H9 (cell line): ENCODE measurements at regions not wholly inside any gene's neighbourhood (a gene's known extent, or its start where the extent isn't known, plus 50 kb on each side); places are given as distances from the start of the nearest gene placed in this dataset.

Experiments used
- DNase-seq: peaks from one replicate; pipeline ENCODE4 v3.0.0-alpha.2; 2017
- H2AFZ ChIP-seq: one replicate; pipeline ENCODE4 v1.6.1; 2013; ENCODE audit warnings: mild to moderate bottlenecking, low read length, control low read depth, moderate library complexity
- H2AK5ac ChIP-seq: 2 replicates; pipeline ENCODE4 v1.6.1; 2013; ENCODE audit warnings: low read length, control low read depth, mixed read lengths; ENCODE audit not compliant: insufficient read length
- H2BK120ac ChIP-seq: one replicate; pipeline ENCODE4 v1.6.1; 2013; ENCODE audit warnings: low read depth, mild to moderate bottlenecking, low read length, control low read depth, inconsistent platforms; ENCODE audit not compliant: poor library complexity, severe bottlenecking
- H2BK12ac ChIP-seq: 2 replicates; pipeline ENCODE4 v1.6.1; 2013; ENCODE audit warnings: low read length, control low read depth, mixed read lengths, low read depth; ENCODE audit not compliant: insufficient read length
- H2BK15ac ChIP-seq: 2 replicates; pipeline ENCODE4 v1.6.1; 2013; ENCODE audit warnings: low read depth, low read length, control low read depth
- H2BK20ac ChIP-seq: one replicate; pipeline ENCODE4 v1.6.1; 2013; ENCODE audit warnings: low read depth, mild to moderate bottlenecking, low read length, control low read depth, inconsistent platforms; ENCODE audit not compliant: poor library complexity, severe bottlenecking
- H2BK5ac ChIP-seq: 2 replicates; pipeline ENCODE4 v1.6.1; 2013; ENCODE audit warnings: low read length, control low read depth, mixed read lengths; ENCODE audit not compliant: insufficient read length
- H3K14ac ChIP-seq: 2 replicates; pipeline ENCODE4 v1.6.1; 2013; ENCODE audit warnings: low read length, control low read depth; ENCODE audit not compliant: insufficient read depth
- H3K18ac ChIP-seq: 2 replicates; pipeline ENCODE4 v1.6.1; 2013; ENCODE audit warnings: low read depth, mild to moderate bottlenecking, mixed read lengths, low read length, control low read depth; ENCODE audit not compliant: insufficient read length
- H3K23ac ChIP-seq: 2 replicates; pipeline ENCODE4 v1.6.1; 2013; ENCODE audit warnings: low read length, control low read depth, mixed read lengths, low read depth; ENCODE audit not compliant: insufficient read length
- H3K23me2 ChIP-seq: 2 replicates; pipeline ENCODE4 v1.6.1; 2013; ENCODE audit warnings: low read depth, mild to moderate bottlenecking, mixed read lengths, low read length, control low read depth; ENCODE audit not compliant: insufficient read length, poor library complexity, severe bottlenecking
- H3K27ac ChIP-seq: 2 replicates; pipeline ENCODE4 v1.5.1; 2013; ENCODE audit warnings: low read length, control low read depth, mixed read lengths, low read depth; ENCODE audit not compliant: insufficient read length
- H3K27me3 ChIP-seq: 2 replicates; pipeline ENCODE4 v1.6.1; 2013; ENCODE audit warnings: low read length, control low read depth, inconsistent platforms; ENCODE audit not compliant: insufficient read depth
- H3K4ac ChIP-seq: 2 replicates; pipeline ENCODE4 v1.6.1; 2013; ENCODE audit warnings: low read depth, mild to moderate bottlenecking, control low read depth, inconsistent platforms, low read length, moderate library complexity
- H3K4me1 ChIP-seq: 2 replicates; pipeline ENCODE4 v1.6.1; 2013; ENCODE audit warnings: low read length, control low read depth, inconsistent platforms; ENCODE audit not compliant: insufficient read depth
- H3K4me2 ChIP-seq: 2 replicates; pipeline ENCODE4 v1.6.1; 2013; ENCODE audit warnings: low read length, control low read depth, mixed read lengths; ENCODE audit not compliant: insufficient read length, insufficient read depth
- H3K56ac ChIP-seq: 2 replicates; pipeline ENCODE4 v1.6.1; 2013; ENCODE audit warnings: low read depth, mild to moderate bottlenecking, mixed read lengths, low read length, control low read depth; ENCODE audit not compliant: insufficient read length
- H3K79me1 ChIP-seq: 2 replicates; pipeline ENCODE4 v1.6.1; 2013; ENCODE audit warnings: low read depth, mild to moderate bottlenecking, moderate library complexity, low read length, control low read depth, inconsistent platforms; ENCODE audit not compliant: insufficient read depth, poor library complexity, severe bottlenecking
- H3K79me2 ChIP-seq: 2 replicates; pipeline ENCODE4 v1.6.1; 2013; ENCODE audit warnings: low read length, control low read depth, inconsistent platforms; ENCODE audit not compliant: insufficient read depth
- H3K9ac ChIP-seq: 2 replicates; pipeline ENCODE4 v1.6.1; 2013; ENCODE audit warnings: low read length, control low read depth, mixed read lengths; ENCODE audit not compliant: insufficient read length; ENCODE audit errors: extremely low read depth
- H3K9me3 ChIP-seq: one replicate; pipeline ENCODE4 v1.6.1; 2013; ENCODE audit warnings: low read depth, low read length, inconsistent platforms; ENCODE audit not compliant: control insufficient read depth
- H3T11ph ChIP-seq: one replicate; pipeline ENCODE4 v1.6.1; 2013; ENCODE audit warnings: mild to moderate bottlenecking, low read length, control low read depth, inconsistent platforms
- H4K20me1 ChIP-seq: one replicate; pipeline ENCODE4 v1.6.1; 2013; ENCODE audit not compliant: control insufficient read depth, insufficient read length, insufficient read depth
- H4K5ac ChIP-seq: 2 replicates; pipeline ENCODE4 v1.6.1; 2013; ENCODE audit warnings: low read depth, mild to moderate bottlenecking, mixed read lengths, low read length, control low read depth; ENCODE audit not compliant: insufficient read length
- H4K8ac ChIP-seq: replicated peaks from 2 replicates; pipeline ENCODE4 v1.6.1; 2013; ENCODE audit warnings: low read length, control low read depth, mixed read lengths, low read depth; ENCODE audit not compliant: insufficient read length
- H4K91ac ChIP-seq: 2 replicates; pipeline ENCODE4 v1.6.1; 2013; ENCODE audit warnings: low read depth, mild to moderate bottlenecking, moderate library complexity, mixed read lengths, low read length, control low read depth; ENCODE audit not compliant: insufficient read length
- H3K27ac Mint-ChIP-seq, 3 experiments: 2 replicates in 2 of 3; 3 replicates in 1 of 3; pipeline ENCODE4 v1.8.0; 2020 to 2021; ENCODE audit warnings: mixed read lengths in 3 of 3, mild to moderate bottlenecking in 1 of 3, moderate library complexity in 1 of 3
- H3K27me3 Mint-ChIP-seq: 2 replicates; pipeline ENCODE4 v1.8.0; 2021; ENCODE audit warnings: low read depth, mild to moderate bottlenecking, moderate library complexity, mixed read lengths
- H3K36me3 Mint-ChIP-seq, 3 experiments: 2 replicates in 2 of 3; 3 replicates in 1 of 3; pipeline ENCODE4 v1.8.0; 2020 to 2021; ENCODE audit warnings: low read depth in 3 of 3, mixed read lengths in 3 of 3; ENCODE audit not compliant: insufficient read depth in 1 of 3
- H3K4me1 Mint-ChIP-seq, 2 experiments: 2 replicates each; pipeline ENCODE4 v1.8.0; 2020; ENCODE audit warnings: mixed read lengths in 2 of 2
- H3K4me3 Mint-ChIP-seq, 2 experiments: 2 replicates in 1 of 2; 3 replicates in 1 of 2; pipeline ENCODE4 v1.8.0; 2020 to 2021; ENCODE audit warnings: mild to moderate bottlenecking in 2 of 2, mixed read lengths in 2 of 2, moderate library complexity in 1 of 2
- H3K9me3 Mint-ChIP-seq, 2 experiments: 2 replicates in 1 of 2; 3 replicates in 1 of 2; pipeline ENCODE4 v1.8.0; 2020; ENCODE audit warnings: mild to moderate bottlenecking in 2 of 2, mixed read lengths in 2 of 2, moderate library complexity in 1 of 2
- CTCF ChIP-seq: fragments of 200-600 bp; sonication (generic); conservative IDR thresholded peaks from 3 replicates; pipeline ENCODE4 v1.8.0; 2021; ENCODE audit warnings: antibody characterized with exemption, mild to moderate bottlenecking
- WGBS: extraction: QIAGEN DNeasy Blood & Tissue Kit; methylation state at CpG from one replicate; pipeline ENCODE4 v1.1.7; 2013; ENCODE audit warnings: missing lambda C conversion rate, low lambda C conversion rate, mixed read lengths; ENCODE audit not compliant: insufficient read length; ENCODE audit errors: extremely low coverage; 5-methylcytosine and 5-hydroxymethylcytosine counted together

- Histone ChIP-seq H3K23me2 (no peaks in the 10 kb centered on the region), H3K4me1 (peaks cover 2% of the 10 kb centered on the region; the same call in 1 of the 2 replicates), H3K79me2 (no peaks in the 10 kb centered on the region), H3K4me2 (no peak overlapping the region), H3K14ac (no peak overlapping the region), H4K20me1 (no peaks in the 10 kb centered on the region), H3K18ac (no peak overlapping the region), H3K9ac (no peak overlapping the region), H3K4ac (no peak overlapping the region), H3K79me1 (no peaks in the 10 kb centered on the region), H3T11ph (no peak overlapping the region), H2AFZ (no peak overlapping the region), H2BK5ac (no peak overlapping the region), H3K27ac (no peak overlapping the region), H2BK120ac (no peak overlapping the region), H3K27me3 (no peaks in the 10 kb centered on the region), H2BK12ac (no peak overlapping the region), H3K23ac (no peak overlapping the region), H4K91ac (no peak overlapping the region), H2BK20ac (no peak overlapping the region), H4K5ac (no peak overlapping the region), H2AK5ac (no peak overlapping the region), H2BK15ac (no peak overlapping the region), H4K8ac (no peak overlapping the region), H3K9me3 (no peaks in the 10 kb centered on the region), H3K56ac (no peak overlapping the region)
- WGBS, result no CpG with 5 or more reads among the region's 13 CpGs
- peaks cover 28 to 38% of the 10 kb centered on the region in 2 experiments for H3K4me1 Mint-ChIP-seq
- H3K27ac Mint-ChIP-seq, result no peak overlapping the region; a peak in 1 of 7 replicates
- no peak for TF ChIP-seq CTCF
- H3K4me3 Mint-ChIP-seq, result no peak overlapping the region
- DNase-seq, result peak; percentile 26
- peaks cover 3 to 4% of the 10 kb centered on the region in 2 experiments; a peak in 1 of 5 replicates for H3K9me3 Mint-ChIP-seq
- no peaks in the 10 kb centered on the region; a peak in 1 of 7 replicates for H3K36me3 Mint-ChIP-seq
- H3K27me3 Mint-ChIP-seq, result peaks cover 3% of the 10 kb centered on the region
Observed at GRCh38 chr5:2295476-2295875, 412.8 kb upstream of the IRX4 start.
